ENCODE measurements at regions not wholly inside any gene's neighbourhood (a gene's known extent, or its start where the extent isn't known, plus 50 kb on each side); places are given as distances from the start of the nearest gene placed in this dataset.

GRCh38 chr3:164641071-164641470, 437.2 kb downstream of the SI start:
- no peaks in the 10 kb centered on the region for H3K9me3 ChIP-seq (replicated peaks in 1 of 11)
- H3K36me3 ChIP-seq: no peaks in the 10 kb centered on the region
- no peaks in the 10 kb centered on the region for H4K20me1 ChIP-seq
- no peak overlapping the region for H3K4me2 ChIP-seq
- TF ChIP-seq Cebpa-rat (IDR thresholded peaks at IDR 0.05): no peak
- no peak overlapping the region for H3K9ac ChIP-seq
- H3K4me3 ChIP-seq: no peak overlapping the region
- H3K4me1 ChIP-seq: no peaks in the 10 kb centered on the region
- no peaks in the 10 kb centered on the region for H3K27me3 ChIP-seq
- H3K27ac ChIP-seq: no peak overlapping the region

- no peaks in the 10 kb centered on the region for H3K4me1 ChIP-seq
- H4K20me1 ChIP-seq: no peaks in the 10 kb centered on the region
- no peaks in the 10 kb centered on the region for H3K36me3 ChIP-seq
- no peaks in the 10 kb centered on the region for H3K9me3 ChIP-seq (replicated peaks in 1 of 11)
- no peaks in the 10 kb centered on the region for H3K27me3 ChIP-seq
- no peak overlapping the region for H3K4me2 ChIP-seq
- no peak for TF ChIP-seq Cebpa-rat (IDR thresholded peaks at IDR 0.05)
- no peak overlapping the region for H3K27ac ChIP-seq
- no peak overlapping the region for H3K4me3 ChIP-seq
- H3K9ac ChIP-seq: no peak overlapping the region
These were observed 437.7 kb downstream of the SI start for GRCh38 chr3:164640591-164640990.

DNA sequence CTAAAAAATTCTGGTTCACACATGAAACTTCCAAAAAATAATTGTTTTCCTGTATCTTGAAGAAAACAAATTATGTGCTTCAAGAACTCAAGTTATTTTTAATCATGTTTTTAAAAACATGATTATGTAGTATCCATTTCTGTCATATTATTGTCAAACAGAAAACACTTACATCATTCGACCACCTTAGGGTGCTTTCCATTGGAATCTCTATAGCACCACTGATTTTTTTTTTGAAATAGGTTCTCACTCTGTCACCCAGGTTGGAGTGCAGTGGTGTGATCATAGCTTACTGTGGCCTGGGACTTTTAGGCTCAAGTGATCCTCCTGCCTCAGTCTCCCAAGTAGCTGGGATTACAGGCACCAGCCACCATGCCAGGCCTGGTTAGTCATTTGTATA, 457.3 kb downstream of the SI start:
- Histone ChIP-seq H3K36me3 (no peaks in the 10 kb centered on the region), H3K9me3 (replicated peaks in 1 of 11) (no peaks in the 10 kb centered on the region), H3K27me3 (no peaks in the 10 kb centered on the region), H3K4me3 (no peak overlapping the region), H4K20me1 (no peaks in the 10 kb centered on the region), H3K9ac (no peak overlapping the region), H3K27ac (no peak overlapping the region), H3K4me2 (no peak overlapping the region), H3K4me1 (no peaks in the 10 kb centered on the region)
- TF ChIP-seq Cebpa-rat (IDR thresholded peaks at IDR 0.05): no peak

DNA sequence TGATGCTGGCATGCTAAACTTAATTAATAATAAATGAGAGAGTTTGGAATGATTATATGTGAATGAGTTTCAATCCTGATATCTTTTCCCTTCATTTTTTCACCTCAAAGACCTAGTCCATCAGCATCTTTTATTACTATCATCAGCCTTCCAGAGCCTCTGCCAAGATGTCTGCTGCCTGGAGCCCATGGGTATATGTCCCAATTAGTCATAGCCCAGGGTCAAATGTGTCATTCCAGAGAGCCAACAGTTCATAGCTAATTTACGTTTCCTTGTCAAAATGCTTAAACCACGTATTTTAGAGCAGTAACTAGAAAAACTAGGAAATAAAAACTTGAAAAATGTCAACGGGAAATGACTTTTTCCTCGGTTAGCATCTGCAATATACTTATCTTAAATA, 457.9 kb downstream of the SI start:
- no peak overlapping the region for H3K9ac ChIP-seq
- H3K9me3 ChIP-seq (replicated peaks in 1 of 11): no peaks in the 10 kb centered on the region
- H3K4me2 ChIP-seq: no peak overlapping the region
- H3K27me3 ChIP-seq: no peaks in the 10 kb centered on the region
- no peaks in the 10 kb centered on the region for H3K4me1 ChIP-seq
- no peak overlapping the region for H3K4me3 ChIP-seq
- H4K20me1 ChIP-seq: no peaks in the 10 kb centered on the region
- H3K36me3 ChIP-seq: no peaks in the 10 kb centered on the region
- TF ChIP-seq Cebpa-rat (IDR thresholded peaks at IDR 0.05): no peak
- no peak overlapping the region for H3K27ac ChIP-seq

GRCh38 chr3:164612751-164613150, 465.5 kb downstream of the SI start:
- Histone ChIP-seq H3K27ac (no peak overlapping the region), H3K9ac (no peak overlapping the region)
- TF ChIP-seq Cebpa-rat (IDR thresholded peaks at IDR 0.05): no peak

GRCh38 chr3:164608554-164609276, 469.6 kb downstream of the SI start:
- H3K9me3 ChIP-seq (replicated peaks in 1 of 11): no peaks in the 10 kb centered on the region
- no peak for TF ChIP-seq Cebpa-rat (IDR thresholded peaks at IDR 0.05)
- no peak overlapping the region for H3K27ac ChIP-seq
- no peak overlapping the region for H3K4me3 ChIP-seq
- H3K4me1 ChIP-seq: no peaks in the 10 kb centered on the region
- H3K27me3 ChIP-seq: no peaks in the 10 kb centered on the region
- no peaks in the 10 kb centered on the region for H4K20me1 ChIP-seq
- no peak overlapping the region for H3K4me2 ChIP-seq
- no peaks in the 10 kb centered on the region for H3K36me3 ChIP-seq
- H3K9ac ChIP-seq: no peak overlapping the region

More at GRCh38 chr3:164612751-164613150, 465.5 kb downstream of the SI start:
- H3K36me3 ChIP-seq: no peaks in the 10 kb centered on the region
- no peaks in the 10 kb centered on the region for H4K20me1 ChIP-seq
- no peak overlapping the region for H3K4me3 ChIP-seq
- no peak overlapping the region for H3K4me2 ChIP-seq
- H3K4me1 ChIP-seq: no peaks in the 10 kb centered on the region
- H3K27me3 ChIP-seq: no peaks in the 10 kb centered on the region
- H3K9me3 ChIP-seq (replicated peaks in 1 of 11): no peaks in the 10 kb centered on the region

- no peak for TF ChIP-seq Cebpa-rat (IDR thresholded peaks at IDR 0.05)
These were observed 473.6 kb downstream of the SI start for GRCh38 chr3:164604687-164605086.

DNA sequence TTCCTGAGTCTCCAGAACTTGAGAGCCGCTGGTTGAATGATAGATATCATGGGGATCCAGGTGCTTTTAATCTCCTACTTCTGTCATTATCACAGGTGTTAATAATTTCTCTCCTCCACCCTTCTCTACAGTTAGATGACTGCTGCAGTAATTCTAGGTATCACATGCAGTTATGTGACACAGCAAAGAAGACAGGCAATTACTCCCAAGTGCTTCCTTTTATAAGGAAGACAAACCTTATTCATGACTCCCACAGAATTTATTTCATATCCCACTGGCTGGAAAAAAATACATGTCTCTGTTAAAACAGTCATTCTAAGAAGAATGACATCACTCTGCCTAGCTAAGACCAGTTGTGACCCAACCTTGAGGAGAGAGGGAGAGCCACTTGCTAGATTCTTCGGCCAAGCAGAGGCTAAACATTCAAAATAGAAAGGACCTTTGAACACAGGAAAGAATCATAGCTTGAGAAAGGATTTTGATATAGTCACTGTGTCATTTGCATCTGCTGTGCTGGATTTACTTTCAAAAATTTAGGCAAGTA, 500.6 kb downstream of the SI start:
- H4K20me1 ChIP-seq: no peaks in the 10 kb centered on the region
- H3K4me3 ChIP-seq: no peak overlapping the region
- H3K27me3 ChIP-seq: no peaks in the 10 kb centered on the region
- no peaks in the 10 kb centered on the region for H3K36me3 ChIP-seq
- no peaks in the 10 kb centered on the region for H3K9me3 ChIP-seq (replicated peaks in 1 of 11)
- no peak overlapping the region for H3K4me2 ChIP-seq
- H3K27ac ChIP-seq: no peak overlapping the region
- no peaks in the 10 kb centered on the region for H3K4me1 ChIP-seq
- no peak for TF ChIP-seq Cebpa-rat (IDR thresholded peaks at IDR 0.05)
- no peak overlapping the region for H3K9ac ChIP-seq

More at GRCh38 chr3:164604687-164605086, 473.6 kb downstream of the SI start:
- Histone ChIP-seq H4K20me1 (no peaks in the 10 kb centered on the region), H3K4me2 (no peak overlapping the region), H3K27me3 (no peaks in the 10 kb centered on the region), H3K36me3 (no peaks in the 10 kb centered on the region), H3K4me3 (no peak overlapping the region), H3K27ac (no peak overlapping the region), H3K9me3 (replicated peaks in 1 of 11) (no peaks in the 10 kb centered on the region), H3K4me1 (no peaks in the 10 kb centered on the region), H3K9ac (no peak overlapping the region)

GRCh38 chr3:164572436-164572835, 505.9 kb downstream of the SI start:
- no peak for TF ChIP-seq Cebpa-rat (IDR thresholded peaks at IDR 0.05)
- no peaks in the 10 kb centered on the region for H3K4me1 ChIP-seq
- no peaks in the 10 kb centered on the region for H3K36me3 ChIP-seq
- H3K27me3 ChIP-seq: no peaks in the 10 kb centered on the region
- no peak overlapping the region for H3K4me2 ChIP-seq
- no peak overlapping the region for H3K9ac ChIP-seq
- H4K20me1 ChIP-seq: no peaks in the 10 kb centered on the region
- no peak overlapping the region for H3K4me3 ChIP-seq
- no peak overlapping the region for H3K27ac ChIP-seq
- no peaks in the 10 kb centered on the region for H3K9me3 ChIP-seq (replicated peaks in 1 of 11)

- Histone ChIP-seq H3K27me3 (no peaks in the 10 kb centered on the region), H3K36me3 (no peaks in the 10 kb centered on the region), H3K4me3 (no peak overlapping the region), H3K27ac (no peak overlapping the region; a peak in 1 of 22 replicates), H3K4me1 (no peaks in the 10 kb centered on the region), H3K4me2 (no peak overlapping the region), H4K20me1 (no peaks in the 10 kb centered on the region), H3K9me3 (replicated peaks in 1 of 11) (no peaks in the 10 kb centered on the region), H3K9ac (no peak overlapping the region)
- no peak for TF ChIP-seq Cebpa-rat (IDR thresholded peaks at IDR 0.05)
These were observed 527.4 kb downstream of the SI start for GRCh38 chr3:164550857-164551256.

Data from BLaER1 treated with 17β-estradiol and CSF1 and Interleukin-3, amounts not matched to agents 10 nM and 100 nM (cell line).